ENCODE measurements at regions not wholly inside any gene's neighbourhood (a gene's known extent, or its start where the extent isn't known, plus 50 kb on each side); places are given as distances from the start of the nearest gene placed in this dataset.

GRCh38 chr11:24132471-24132870 lies 364.4 kb upstream of the LUZP2 start:
- TF ChIP-seq CTCF (IDR thresholded peaks at IDR 0.05; ENCODE audit: low read depth, low read length, poor library complexity, severe bottlenecking): no peak
- TF ChIP-seq EZH2phosphoT487 (IDR thresholded peaks at IDR 0.05; ENCODE audit: borderline replicate concordance, low read length): no peak

Data from DOHH2 (cell line).